IMR-90 (cell line): ENCODE measurements at regions not wholly inside any gene's neighbourhood (a gene's known extent, or its start where the extent isn't known, plus 50 kb on each side); places are given as distances from the start of the nearest gene placed in this dataset.

Experiments
- CEBPB ChIP-seq: IDR thresholded peaks from 2 replicates; pipeline ENCODE4 v1.6.1; 2012; ENCODE audit warnings: low read depth, low read length, improper control_type of control experiment
- FOS ChIP-seq: fragments of 150-350 bp; IDR thresholded peaks from 2 replicates; pipeline ENCODE4 v1.6.1; 2016; ENCODE audit warnings: low read depth, low read length
- MAFK ChIP-seq: IDR thresholded peaks from 2 replicates; pipeline ENCODE4 v1.6.1; 2012; ENCODE audit warnings: low read depth, low read length, improper control_type of control experiment
- MAZ ChIP-seq: IDR thresholded peaks from 2 replicates; pipeline ENCODE4 v1.6.1; 2012; ENCODE audit warnings: low read depth, mild to moderate bottlenecking, low read length, improper control_type of control experiment, moderate library complexity, borderline replicate concordance
- POLR2A ChIP-seq: IDR thresholded peaks from 2 replicates; pipeline ENCODE4 v1.6.1; 2012; ENCODE audit warnings: mild to moderate bottlenecking, low read depth, low read length
- RAD21 ChIP-seq: IDR thresholded peaks from 2 replicates; pipeline ENCODE4 v1.6.1; 2012; ENCODE audit warnings: low read length, improper control_type of control experiment
- RCOR1 ChIP-seq: IDR thresholded peaks from 2 replicates; pipeline ENCODE4 v1.6.1; 2012; ENCODE audit warnings: mild to moderate bottlenecking, low read length, improper control_type of control experiment; ENCODE audit not compliant: insufficient replicate concordance
- RFX5 ChIP-seq: IDR thresholded peaks from 2 replicates; pipeline ENCODE4 v1.8.0; 2012; ENCODE audit warnings: low read depth, mild to moderate bottlenecking, low read length, moderate library complexity
- SMC3 ChIP-seq: fragments of 150-350 bp; IDR thresholded peaks from 2 replicates; pipeline ENCODE4 v1.6.1; 2016; ENCODE audit warnings: low read depth, mild to moderate bottlenecking, antibody characterized with exemption, low read length, moderate library complexity
- TF ChIP-seq, protein P1 (sequence below): conservative IDR thresholded peaks from 2 replicates; pipeline ENCODE4 v1.5.1; 2012; ENCODE audit warnings: mild to moderate bottlenecking, low read depth, low read length, improper control_type of control experiment
- TF ChIP-seq, protein P2 (sequence below): fragments of 150-350 bp; IDR thresholded peaks from 2 replicates; pipeline ENCODE4 v1.6.1; 2017; ENCODE audit warnings: mild to moderate bottlenecking, antibody characterized with exemption, low read length, low read depth

GRCh38 chr12:100043631-100044030 is 58.9 kb upstream of the ANKS1B start:
- TF ChIP-seq, protein P1, sequence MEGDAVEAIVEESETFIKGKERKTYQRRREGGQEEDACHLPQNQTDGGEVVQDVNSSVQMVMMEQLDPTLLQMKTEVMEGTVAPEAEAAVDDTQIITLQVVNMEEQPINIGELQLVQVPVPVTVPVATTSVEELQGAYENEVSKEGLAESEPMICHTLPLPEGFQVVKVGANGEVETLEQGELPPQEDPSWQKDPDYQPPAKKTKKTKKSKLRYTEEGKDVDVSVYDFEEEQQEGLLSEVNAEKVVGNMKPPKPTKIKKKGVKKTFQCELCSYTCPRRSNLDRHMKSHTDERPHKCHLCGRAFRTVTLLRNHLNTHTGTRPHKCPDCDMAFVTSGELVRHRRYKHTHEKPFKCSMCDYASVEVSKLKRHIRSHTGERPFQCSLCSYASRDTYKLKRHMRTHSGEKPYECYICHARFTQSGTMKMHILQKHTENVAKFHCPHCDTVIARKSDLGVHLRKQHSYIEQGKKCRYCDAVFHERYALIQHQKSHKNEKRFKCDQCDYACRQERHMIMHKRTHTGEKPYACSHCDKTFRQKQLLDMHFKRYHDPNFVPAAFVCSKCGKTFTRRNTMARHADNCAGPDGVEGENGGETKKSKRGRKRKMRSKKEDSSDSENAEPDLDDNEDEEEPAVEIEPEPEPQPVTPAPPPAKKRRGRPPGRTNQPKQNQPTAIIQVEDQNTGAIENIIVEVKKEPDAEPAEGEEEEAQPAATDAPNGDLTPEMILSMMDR, result no peak
- TF ChIP-seq POLR2A (no peak), RCOR1 (no peak), SMC3 (no peak), RAD21 (no peak), MAFK (no peak), FOS (no peak), RFX5 (no peak), MAZ (no peak), CEBPB (no peak)
- TF ChIP-seq, protein P2, sequence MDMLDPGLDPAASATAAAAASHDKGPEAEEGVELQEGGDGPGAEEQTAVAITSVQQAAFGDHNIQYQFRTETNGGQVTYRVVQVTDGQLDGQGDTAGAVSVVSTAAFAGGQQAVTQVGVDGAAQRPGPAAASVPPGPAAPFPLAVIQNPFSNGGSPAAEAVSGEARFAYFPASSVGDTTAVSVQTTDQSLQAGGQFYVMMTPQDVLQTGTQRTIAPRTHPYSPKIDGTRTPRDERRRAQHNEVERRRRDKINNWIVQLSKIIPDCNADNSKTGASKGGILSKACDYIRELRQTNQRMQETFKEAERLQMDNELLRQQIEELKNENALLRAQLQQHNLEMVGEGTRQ, result no peak
